ENCODE measurements at regions not wholly inside any gene's neighbourhood (a gene's known extent, or its start where the extent isn't known, plus 50 kb on each side); places are given as distances from the start of the nearest gene placed in this dataset.

DNA sequence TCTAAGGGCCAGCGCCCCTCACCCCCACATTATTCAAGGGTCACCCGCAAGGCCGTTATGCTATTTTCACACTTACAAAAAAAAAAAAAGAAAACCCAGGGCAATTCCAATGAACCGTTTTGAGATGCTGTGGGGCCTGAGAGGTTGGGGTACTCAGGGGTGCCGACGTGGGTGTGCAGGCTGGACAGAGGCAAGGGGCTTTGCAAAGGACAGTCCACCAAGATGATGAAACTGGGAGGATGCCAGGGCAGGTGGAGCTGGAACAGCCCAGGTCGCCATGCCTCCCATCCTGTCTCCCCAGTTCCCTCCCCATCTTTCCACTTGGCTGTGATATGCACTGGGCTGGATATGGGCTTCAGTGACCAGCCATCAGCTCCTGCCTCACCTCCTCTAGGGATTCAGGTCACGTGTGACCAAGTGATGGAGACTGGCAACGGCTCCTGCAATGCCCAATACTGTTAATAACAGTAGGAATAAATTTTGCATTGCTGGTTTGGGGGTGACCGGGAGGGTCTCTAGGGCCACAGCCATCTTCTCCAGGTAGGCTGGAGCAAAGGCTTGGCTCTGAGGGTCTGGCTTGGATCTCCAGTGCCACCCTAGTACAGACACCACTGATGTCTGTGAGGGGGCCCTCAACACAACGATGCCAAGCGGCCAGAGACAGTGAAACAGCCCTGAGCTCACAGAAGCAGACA is 151.3 kb upstream of the TNRC6C start:
- no peak for DNase-seq
- intact Hi-C loops (cut with micrococcal nuclease), result no loop called here
- ChIA-PET POLR2A (no interaction called here), CTCF (no interaction called here)
- no peaks in the 10 kb centered on the region for H3K9me3 Mint-ChIP-seq
- H3K4me3 Mint-ChIP-seq, result no peak overlapping the region
- no peak overlapping the region for H3K27ac Mint-ChIP-seq
- peaks cover 2% of the 10 kb centered on the region for H3K27me3 Mint-ChIP-seq
- H3K4me1 Mint-ChIP-seq (ENCODE audit: low read depth), result no peaks in the 10 kb centered on the region
- no peaks in the 10 kb centered on the region for H3K36me3 Mint-ChIP-seq

DNA sequence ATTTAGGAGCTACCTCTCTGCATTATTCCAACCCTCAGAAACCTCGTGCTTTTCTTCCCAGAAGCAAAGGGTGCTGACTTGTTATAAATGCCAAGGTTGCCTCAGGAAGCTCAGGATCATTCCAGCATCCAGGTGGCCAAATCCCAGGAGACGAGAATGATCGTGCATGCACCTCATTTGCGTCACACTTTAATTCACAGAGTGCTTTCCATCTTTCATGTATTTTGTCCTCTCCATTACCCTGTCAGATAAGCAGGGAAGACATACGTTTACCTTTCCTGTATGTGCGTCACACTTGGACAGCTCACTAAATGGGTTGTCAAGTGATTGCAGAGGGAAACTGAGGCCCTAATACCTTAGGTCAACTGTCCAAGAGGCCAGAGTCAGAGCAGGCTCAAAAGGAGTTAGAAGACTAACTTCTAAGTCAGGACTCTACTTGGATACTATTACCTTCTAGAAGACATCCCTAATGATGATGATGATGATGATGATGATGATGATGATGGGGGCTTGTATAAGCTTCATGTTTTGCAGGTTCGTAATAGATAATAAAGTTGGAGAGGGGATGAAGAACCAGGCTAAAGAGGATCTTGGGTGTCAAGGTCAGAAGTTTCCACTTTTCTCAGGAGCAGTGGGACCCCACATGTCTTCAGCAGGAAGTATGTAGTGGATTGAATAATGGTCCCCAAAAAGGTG is 150.6 kb upstream of the TNRC6C start:
- H3K4me3 Mint-ChIP-seq, result no peak overlapping the region
- no peaks in the 10 kb centered on the region for H3K4me1 Mint-ChIP-seq (ENCODE audit: low read depth)
- ChIA-PET POLR2A (no interaction called here), CTCF (no interaction called here)
- no peak overlapping the region for H3K27ac Mint-ChIP-seq
- H3K36me3 Mint-ChIP-seq, result no peaks in the 10 kb centered on the region
- no peaks in the 10 kb centered on the region for H3K27me3 Mint-ChIP-seq
- H3K9me3 Mint-ChIP-seq, result no peaks in the 10 kb centered on the region
- intact Hi-C loops (cut with micrococcal nuclease), result no loop called here
- DNase-seq, result no peak

DNA sequence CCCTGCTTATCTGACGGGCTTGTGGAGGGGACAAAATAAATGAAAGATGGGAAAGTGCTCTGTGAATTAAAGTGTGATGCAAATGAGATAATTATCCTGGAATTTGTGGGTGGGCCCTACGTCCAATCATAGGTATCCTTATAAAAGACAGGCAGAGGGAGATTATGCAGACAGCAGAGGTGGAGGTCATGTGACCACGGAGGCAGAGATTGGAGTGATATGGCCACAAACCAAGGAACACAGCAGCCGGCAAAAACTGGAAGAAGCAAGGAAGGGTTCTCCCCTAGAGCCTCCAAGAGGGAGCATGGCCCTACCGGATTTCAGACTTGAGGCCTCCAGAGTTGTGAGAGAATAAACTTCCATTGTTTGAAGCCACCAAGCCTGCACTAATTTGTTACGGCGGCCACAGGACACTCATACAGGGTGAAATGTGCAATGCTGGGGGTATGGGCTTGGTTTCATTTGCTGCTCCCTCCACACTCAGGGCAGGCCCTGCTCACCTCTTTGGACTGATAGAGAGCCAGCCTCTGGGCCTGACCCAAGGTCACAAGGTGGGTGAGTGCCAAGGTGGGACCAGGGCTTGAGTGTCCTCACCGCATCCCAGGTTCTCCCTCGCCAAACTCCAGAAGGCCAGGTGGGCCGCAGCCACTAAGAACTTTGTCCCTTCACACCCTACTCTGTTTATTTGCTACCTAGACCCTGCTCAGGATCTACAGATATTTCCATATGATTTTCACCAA is 149.6 kb upstream of the TNRC6C start:
- Mint-ChIP-seq H3K4me3 (no peak overlapping the region), H3K27me3 (no peaks in the 10 kb centered on the region), H3K9me3 (no peaks in the 10 kb centered on the region), H3K27ac (no peak overlapping the region), H3K36me3 (no peaks in the 10 kb centered on the region), H3K4me1 (ENCODE audit: low read depth) (no peaks in the 10 kb centered on the region)
- no peak for DNase-seq
- intact Hi-C loops (cut with micrococcal nuclease), result no loop called here
- POLR2A ChIA-PET, result no interaction called here
- CTCF ChIA-PET, result no interaction called here

DNA sequence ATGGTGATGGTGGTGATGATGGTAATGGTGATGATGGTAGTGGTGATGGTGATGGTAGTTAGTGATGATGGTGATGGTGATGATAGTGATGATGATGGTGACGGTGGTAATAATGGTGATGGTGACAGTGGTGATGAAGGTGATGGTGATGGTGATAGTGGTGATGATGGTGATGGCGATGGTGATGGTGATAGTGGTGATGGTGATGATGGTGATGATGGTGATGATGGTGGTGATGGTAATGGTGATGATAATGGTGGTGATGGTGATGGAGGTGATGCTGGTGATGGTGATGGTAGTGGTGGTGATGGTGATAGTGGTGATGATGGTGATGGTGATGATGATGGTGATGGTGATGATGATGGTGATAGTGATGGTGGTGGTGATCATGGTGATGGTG is 148.7 kb upstream of the TNRC6C start:
- intact Hi-C loops (cut with micrococcal nuclease), result no loop called here
- no peaks in the 10 kb centered on the region for H3K27me3 Mint-ChIP-seq
- no peak for DNase-seq
- H3K9me3 Mint-ChIP-seq, result no peaks in the 10 kb centered on the region
- CTCF ChIA-PET, result no interaction called here
- no peaks in the 10 kb centered on the region for H3K36me3 Mint-ChIP-seq
- no peaks in the 10 kb centered on the region for H3K4me1 Mint-ChIP-seq (ENCODE audit: low read depth)
- no peak overlapping the region for H3K4me3 Mint-ChIP-seq
- POLR2A ChIA-PET, result no interaction called here
- no peak overlapping the region for H3K27ac Mint-ChIP-seq

DNA sequence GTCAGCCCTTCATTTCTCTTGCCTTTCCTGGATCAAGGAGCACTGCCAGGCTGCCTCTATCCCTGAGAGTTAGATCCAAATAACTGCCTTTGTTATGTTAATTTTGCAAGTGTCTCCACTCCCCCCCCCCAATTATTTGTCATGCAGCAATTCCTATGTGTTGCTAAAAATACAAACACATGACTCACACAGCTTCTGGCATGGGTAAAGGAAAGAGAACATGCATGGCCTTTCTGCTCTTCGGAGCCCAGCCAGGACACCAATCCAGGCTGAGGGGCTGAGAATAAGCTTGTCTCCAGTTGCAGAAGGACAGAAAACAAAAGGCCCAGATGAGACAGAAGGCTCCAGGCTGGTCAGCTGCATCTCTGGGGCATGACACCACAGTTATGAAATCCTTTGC is 148.0 kb upstream of the TNRC6C start:
- H3K27ac Mint-ChIP-seq, result no peak overlapping the region
- H3K4me3 Mint-ChIP-seq, result no peak overlapping the region
- intact Hi-C loops (cut with micrococcal nuclease), result no loop called here
- no peak for DNase-seq
- POLR2A ChIA-PET, result no interaction called here
- H3K27me3 Mint-ChIP-seq, result no peaks in the 10 kb centered on the region
- H3K9me3 Mint-ChIP-seq, result no peaks in the 10 kb centered on the region
- no peaks in the 10 kb centered on the region for H3K36me3 Mint-ChIP-seq
- H3K4me1 Mint-ChIP-seq (ENCODE audit: low read depth), result no peaks in the 10 kb centered on the region
- CTCF ChIA-PET, result no interaction called here

DNA sequence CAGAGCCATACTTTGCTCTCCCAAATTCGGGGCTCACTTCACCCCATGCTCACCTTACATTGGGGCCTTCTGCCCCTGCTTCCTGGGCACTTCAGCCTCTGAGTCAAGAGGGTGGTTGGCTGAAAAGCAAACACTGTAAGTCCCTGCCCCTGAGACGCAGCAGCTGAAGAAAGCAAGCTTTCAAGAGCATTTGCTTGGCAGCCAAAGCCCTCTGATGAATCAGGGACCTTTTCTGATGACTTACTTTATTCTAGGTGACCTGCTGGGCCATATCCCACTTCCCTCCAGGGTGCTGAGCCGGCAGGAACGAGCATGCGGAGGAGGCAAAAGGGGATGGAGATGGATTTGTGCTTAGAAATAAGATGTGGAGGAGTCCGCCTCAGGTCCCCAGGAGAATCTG is 147.0 kb upstream of the TNRC6C start:
- no peaks in the 10 kb centered on the region for H3K27me3 Mint-ChIP-seq
- no peaks in the 10 kb centered on the region for H3K4me1 Mint-ChIP-seq (ENCODE audit: low read depth)
- H3K9me3 Mint-ChIP-seq, result no peaks in the 10 kb centered on the region
- H3K27ac Mint-ChIP-seq, result no peak overlapping the region
- H3K36me3 Mint-ChIP-seq, result no peaks in the 10 kb centered on the region
- no peak for DNase-seq
- intact Hi-C loops (cut with micrococcal nuclease), result no loop called here
- ChIA-PET POLR2A (no interaction called here), CTCF (no interaction called here)
- no peak overlapping the region for H3K4me3 Mint-ChIP-seq

DNA sequence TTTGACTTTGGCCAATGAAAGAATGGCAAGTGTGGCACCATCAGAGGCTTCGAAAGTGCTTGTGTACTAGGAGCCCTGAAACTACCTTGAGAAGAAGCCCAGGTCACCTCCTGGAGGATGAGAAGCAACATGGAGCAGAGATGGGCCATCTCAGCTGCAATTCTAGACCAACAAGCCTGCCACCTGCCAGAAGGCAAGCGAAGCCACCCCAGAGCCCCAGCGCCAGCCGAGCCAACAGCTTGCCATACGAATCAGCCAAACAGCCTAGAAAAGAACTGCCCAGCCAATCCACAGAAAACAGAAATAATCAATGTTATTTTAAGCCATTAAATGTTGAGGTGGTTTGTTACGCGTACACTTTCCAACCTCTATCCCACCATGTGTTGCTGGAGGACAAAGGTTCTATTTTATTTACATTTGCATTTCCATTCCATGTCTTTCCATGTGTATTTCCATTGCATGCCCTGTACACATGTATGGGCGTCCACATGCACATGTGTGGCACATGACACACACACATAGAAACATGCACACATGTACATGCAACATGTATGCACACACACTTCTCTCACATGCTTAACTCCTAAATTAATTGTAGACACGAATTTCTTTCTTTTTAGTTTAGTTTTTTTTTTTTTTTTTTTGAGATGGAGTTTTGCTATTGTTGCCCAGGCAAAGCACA is 144.3 kb upstream of the TNRC6C start:
- H3K4me1 Mint-ChIP-seq (ENCODE audit: low read depth), result no peaks in the 10 kb centered on the region
- no peaks in the 10 kb centered on the region for H3K36me3 Mint-ChIP-seq
- H3K27ac Mint-ChIP-seq, result no peak overlapping the region
- ChIA-PET POLR2A (no interaction called here), CTCF (no interaction called here)
- no peaks in the 10 kb centered on the region for H3K27me3 Mint-ChIP-seq
- no peak overlapping the region for H3K4me3 Mint-ChIP-seq
- intact Hi-C loops (cut with micrococcal nuclease), result no loop called here
- no peak for DNase-seq
- H3K9me3 Mint-ChIP-seq, result no peaks in the 10 kb centered on the region

DNA sequence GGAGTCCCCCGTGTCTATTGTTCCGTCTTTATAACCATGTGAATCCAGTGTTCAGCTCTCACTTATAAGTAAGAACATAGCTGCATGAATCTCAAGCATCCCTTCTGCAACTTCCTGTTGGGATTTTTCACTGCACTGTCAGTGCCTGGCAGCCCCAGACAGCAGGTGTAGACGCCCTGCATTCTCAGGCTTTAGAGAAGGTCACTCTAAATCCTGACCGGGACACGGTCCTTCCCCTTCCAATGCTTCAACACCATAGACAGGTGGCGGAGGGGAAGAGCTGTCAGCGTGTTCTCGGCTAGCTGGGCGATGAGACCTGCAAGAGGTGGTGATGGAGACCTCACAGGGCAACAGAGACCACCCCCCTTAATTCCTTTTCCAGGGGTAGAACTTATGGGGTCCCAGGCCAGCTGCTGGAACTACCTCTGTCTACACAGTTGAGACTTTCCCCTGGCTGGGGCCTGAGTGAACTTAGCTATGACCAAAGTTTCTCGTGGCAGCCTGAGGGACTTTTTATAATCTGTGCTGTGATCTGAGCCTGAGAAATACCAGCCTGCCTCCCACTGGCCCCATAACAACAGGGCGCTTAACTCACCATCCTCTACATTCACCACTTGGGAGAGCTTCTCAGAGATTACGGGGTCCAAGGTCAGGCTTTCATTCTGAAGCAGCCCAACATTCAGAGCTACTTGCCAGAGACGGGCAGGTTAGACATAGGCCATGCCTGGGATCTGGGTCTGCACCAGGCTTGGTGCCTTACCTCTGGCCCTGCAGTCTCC is 143.2 kb upstream of the TNRC6C start:
- no peak overlapping the region for H3K27ac Mint-ChIP-seq
- H3K4me3 Mint-ChIP-seq, result no peak overlapping the region
- DNase-seq, result no peak
- no peaks in the 10 kb centered on the region for H3K36me3 Mint-ChIP-seq
- CTCF ChIA-PET, result interaction anchor here (0.5 to 1.1 kb wide), 2 partner anchors 19 to 121 kb away, joined by 3 read pairs; no protein-coding TSS in a partner anchor
- POLR2A ChIA-PET, result no interaction called here
- no peaks in the 10 kb centered on the region for H3K27me3 Mint-ChIP-seq
- H3K9me3 Mint-ChIP-seq, result no peaks in the 10 kb centered on the region
- intact Hi-C loops (cut with micrococcal nuclease), result no loop called here
- H3K4me1 Mint-ChIP-seq (ENCODE audit: low read depth), result no peaks in the 10 kb centered on the region

DNA sequence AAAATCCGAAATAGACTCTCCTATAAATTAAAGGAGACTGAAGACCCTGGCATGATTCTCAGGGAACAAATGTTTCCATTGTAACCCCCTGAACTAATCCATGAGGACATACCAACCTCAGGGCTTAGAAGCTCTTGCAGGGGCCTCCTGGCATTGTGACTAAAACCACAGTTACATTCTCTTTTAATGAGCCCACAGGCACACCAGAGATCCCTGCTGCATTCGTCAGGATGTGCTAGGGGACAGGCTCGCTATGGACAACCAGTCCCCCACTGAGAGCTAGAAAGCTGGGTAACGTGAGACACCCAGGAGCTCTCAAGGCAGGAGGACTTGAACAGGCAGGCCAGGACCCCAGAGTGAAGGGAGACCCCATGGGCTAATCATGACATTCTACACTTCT is 140.6 kb upstream of the TNRC6C start:
- Mint-ChIP-seq H3K27ac (no peak overlapping the region), H3K4me3 (no peak overlapping the region), H3K27me3 (no peaks in the 10 kb centered on the region), H3K36me3 (no peaks in the 10 kb centered on the region), H3K9me3 (no peaks in the 10 kb centered on the region), H3K4me1 (ENCODE audit: low read depth) (no peaks in the 10 kb centered on the region)
- intact Hi-C loops (cut with micrococcal nuclease), result no loop called here
- DNase-seq, result no peak
- ChIA-PET CTCF (no interaction called here), POLR2A (no interaction called here)

DNA sequence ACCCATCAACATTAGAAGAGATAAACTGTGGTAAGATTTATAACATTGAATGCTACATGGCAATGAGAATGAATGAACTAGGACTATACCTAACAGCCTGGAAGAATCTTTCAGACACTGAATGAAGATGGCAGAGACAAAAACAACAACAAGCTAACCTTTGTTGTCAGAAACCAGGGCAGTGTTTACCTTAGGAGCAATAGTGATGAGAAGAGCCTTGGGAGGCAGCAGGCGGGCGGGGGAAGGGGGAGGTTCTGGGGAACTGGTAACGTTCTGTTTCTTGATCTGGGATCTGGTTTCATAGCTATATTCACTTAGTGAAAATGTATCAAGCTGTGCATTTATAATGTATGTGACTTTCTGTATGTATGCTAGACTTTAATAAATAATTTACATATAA is 139.0 kb upstream of the TNRC6C start:
- Mint-ChIP-seq H3K4me1 (ENCODE audit: low read depth) (no peaks in the 10 kb centered on the region), H3K27ac (no peak overlapping the region), H3K27me3 (no peaks in the 10 kb centered on the region), H3K36me3 (no peaks in the 10 kb centered on the region), H3K4me3 (no peak overlapping the region), H3K9me3 (no peaks in the 10 kb centered on the region)
- ChIA-PET CTCF (no interaction called here), POLR2A (no interaction called here)
- no peak for DNase-seq
- intact Hi-C loops (cut with micrococcal nuclease), result no loop called here

DNA sequence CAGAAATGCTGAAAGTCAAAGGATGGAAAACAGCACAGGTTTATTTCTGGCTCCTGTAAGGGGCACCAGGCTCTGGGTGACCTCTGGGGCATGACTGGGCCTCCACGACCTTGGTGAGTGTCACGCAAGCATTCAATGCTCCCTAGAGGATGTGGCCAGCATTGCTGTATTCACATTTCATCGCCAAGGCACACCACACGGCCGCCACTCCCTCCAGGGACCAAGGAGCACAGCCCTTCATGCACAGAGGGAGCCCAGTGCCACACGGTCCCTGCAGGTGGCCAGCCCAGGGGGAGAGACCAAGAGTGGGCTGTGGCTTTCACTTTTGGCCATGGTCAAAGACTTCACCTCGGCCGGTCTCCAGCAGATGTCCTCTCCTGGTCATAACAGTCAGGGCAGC is 137.4 kb upstream of the TNRC6C start:
- Mint-ChIP-seq H3K36me3 (no peaks in the 10 kb centered on the region), H3K4me1 (ENCODE audit: low read depth) (no peaks in the 10 kb centered on the region)

More for the DNA sequence above, 137.4 kb upstream of the TNRC6C start:
- intact Hi-C loops (cut with micrococcal nuclease), result no loop called here
- DNase-seq, result peak; percentile 24
- Mint-ChIP-seq H3K4me3 (no peak overlapping the region), H3K27me3 (no peaks in the 10 kb centered on the region), H3K27ac (no peak overlapping the region), H3K9me3 (no peaks in the 10 kb centered on the region)
- ChIA-PET POLR2A (no interaction called here), CTCF (no interaction called here)
